OCI-LY3 (cell line): ENCODE measurements at regions not wholly inside any gene's neighbourhood (a gene's known extent, or its start where the extent isn't known, plus 50 kb on each side); places are given as distances from the start of the nearest gene placed in this dataset.
"Not testable (repeated sequence)": the region's sequence is repeated elsewhere in the genome, so short reads cannot be mapped to it uniquely, and the experiment has no call there.

Experiments
- H2AFZ ChIP-seq: fragments of 200-600, 300-600 bp; shearing (Covaris generic); 2 replicates; pipeline ENCODE4 v1.6.0; 2014; ENCODE audit warnings: antibody characterized with exemption, low read depth, low read length
- H3K27ac ChIP-seq: fragments of 200-600, 300-600 bp; sonication (generic); 2 replicates; pipeline ENCODE4 v1.5.1; 2014; ENCODE audit warnings: mild to moderate bottlenecking, low read length, moderate library complexity, mixed read lengths
- H3K27me3 ChIP-seq: fragments of 200-600, 300-600 bp; sonication (generic); 2 replicates; pipeline ENCODE4 v1.6.1; 2014; ENCODE audit warnings: low read depth, low read length, mixed read lengths
- H3K36me3 ChIP-seq: fragments of 200-600, 300-600 bp; sonication (generic); replicated peaks from 2 replicates; pipeline ENCODE3; 2014; ENCODE audit warnings: low read depth, low read length, mixed read lengths
- H3K4me1 ChIP-seq: fragments of 300-600, 200-600 bp; sonication (generic); 2 replicates; pipeline ENCODE4 v1.6.1; 2014; ENCODE audit warnings: low read length, mixed read lengths
- H3K4me2 ChIP-seq: fragments of 200-600, 300-600 bp; sonication (generic); 2 replicates; pipeline ENCODE4 v1.6.1; 2014; ENCODE audit warnings: low read length, mixed read lengths
- H3K4me3 ChIP-seq: fragments of 300-600, 200-600 bp; sonication (generic); 2 replicates; pipeline ENCODE4 v1.5.1; 2014; ENCODE audit warnings: antibody characterized with exemption, mild to moderate bottlenecking, low read length, moderate library complexity
- H3K79me2 ChIP-seq: fragments of 300-600, 200-600 bp; shearing (Covaris generic); 2 replicates; pipeline ENCODE4 v1.6.1; 2014; ENCODE audit warnings: mild to moderate bottlenecking, low read length, mixed read lengths
- H3K9ac ChIP-seq: fragments of 300-600, 200-600 bp; shearing (Covaris generic); 2 replicates; pipeline ENCODE4 v1.6.0; 2014; ENCODE audit warnings: mild to moderate bottlenecking, low read length, moderate library complexity
- H3K9me3 ChIP-seq: fragments of 200-600, 300-600 bp; shearing (Covaris generic); 2 replicates; pipeline ENCODE4 v1.6.1; 2014; ENCODE audit warnings: low read length, mixed read lengths; ENCODE audit not compliant: insufficient read depth
- H4K20me1 ChIP-seq: fragments of 200-600, 300-600 bp; sonication (generic); 2 replicates; pipeline ENCODE4 v1.6.1; 2016; ENCODE audit warnings: low read length, mixed read lengths; ENCODE audit not compliant: insufficient read depth
- CTCF ChIP-seq: fragments of 200-600, 300-600 bp; sonication (generic); IDR thresholded peaks from 2 replicates; pipeline ENCODE4 v1.5.1; 2014; ENCODE audit warnings: antibody characterized with exemption, low read length, low read depth
- EZH2phosphoT487 ChIP-seq: fragments of 200-600 bp; shearing (Covaris generic); IDR thresholded peaks from 2 replicates; pipeline ENCODE4 v1.6.1; 2018; ENCODE audit warnings: antibody characterized with exemption, mixed run types, low read depth

- H3K9ac ChIP-seq, result no peak overlapping the region
- TF ChIP-seq CTCF, result no peak
- no peak for TF ChIP-seq EZH2phosphoT487
These were observed 70.3 kb upstream of the SPIN4 start for GRCh38 chrX:63421411-63421810.

GRCh38 chrX:63418211-63418610 lies 67.1 kb upstream of the SPIN4 start:
- Histone ChIP-seq H3K4me1 (no peaks in the 10 kb centered on the region), H3K79me2 (no peaks in the 10 kb centered on the region), H4K20me1 (no peaks in the 10 kb centered on the region), H3K9me3 (no peaks in the 10 kb centered on the region), H3K9ac (no peak overlapping the region), H3K36me3 (no peaks in the 10 kb centered on the region), H3K4me2 (no peak overlapping the region), H2AFZ (no peak overlapping the region), H3K27ac (no peak overlapping the region), H3K4me3 (no peak overlapping the region), H3K27me3 (no peaks in the 10 kb centered on the region)
- no peak for TF ChIP-seq CTCF
- no peak for TF ChIP-seq EZH2phosphoT487

More at GRCh38 chrX:63421411-63421810, 70.3 kb upstream of the SPIN4 start:
- Histone ChIP-seq H3K79me2 (no peaks in the 10 kb centered on the region), H3K36me3 (no peaks in the 10 kb centered on the region), H3K27ac (no peak overlapping the region), H2AFZ (no peak overlapping the region), H3K4me3 (no peak overlapping the region), H3K27me3 (no peaks in the 10 kb centered on the region), H3K4me1 (no peaks in the 10 kb centered on the region), H4K20me1 (no peaks in the 10 kb centered on the region), H3K9me3 (no peaks in the 10 kb centered on the region), H3K4me2 (no peak overlapping the region)

GRCh38 chrX:63417649-63418048 lies 66.5 kb upstream of the SPIN4 start:
- no peaks in the 10 kb centered on the region for H3K36me3 ChIP-seq
- TF ChIP-seq EZH2phosphoT487 (no peak), CTCF (no peak)
- H3K9ac ChIP-seq, result no peak overlapping the region
- H3K27me3 ChIP-seq, result no peaks in the 10 kb centered on the region
- no peaks in the 10 kb centered on the region for H3K9me3 ChIP-seq
- no peak overlapping the region for H2AFZ ChIP-seq
- no peak overlapping the region for H3K27ac ChIP-seq
- no peaks in the 10 kb centered on the region for H3K79me2 ChIP-seq
- H4K20me1 ChIP-seq, result no peaks in the 10 kb centered on the region
- no peak overlapping the region for H3K4me2 ChIP-seq
- no peak overlapping the region for H3K4me3 ChIP-seq
- H3K4me1 ChIP-seq, result no peaks in the 10 kb centered on the region

GRCh38 chrX:63409934-63410333 lies 58.8 kb upstream of the SPIN4 start:
- H3K4me2 ChIP-seq, H3K79me2 ChIP-seq, H3K27me3 ChIP-seq, H3K36me3 ChIP-seq, H3K9me3 ChIP-seq, H4K20me1 ChIP-seq, H3K27ac ChIP-seq, H3K4me3 ChIP-seq, H3K4me1 ChIP-seq, H2AFZ ChIP-seq, H3K9ac ChIP-seq: not testable (repeated sequence)

- no peaks in the 10 kb centered on the region for H4K20me1 ChIP-seq
- H3K79me2 ChIP-seq, result no peaks in the 10 kb centered on the region
- no peak overlapping the region for H3K9ac ChIP-seq
- H3K4me3 ChIP-seq, result no peak overlapping the region
- no peaks in the 10 kb centered on the region for H3K4me1 ChIP-seq
- H3K4me2 ChIP-seq, result no peak overlapping the region
- no peaks in the 10 kb centered on the region for H3K9me3 ChIP-seq
- TF ChIP-seq EZH2phosphoT487 (no peak), CTCF (no peak)
- no peak overlapping the region for H2AFZ ChIP-seq
- H3K36me3 ChIP-seq, result no peaks in the 10 kb centered on the region
- no peaks in the 10 kb centered on the region for H3K27me3 ChIP-seq
- no peak overlapping the region for H3K27ac ChIP-seq
These were observed 56.9 kb upstream of the SPIN4 start for GRCh38 chrX:63408050-63408449.
